Activated naive CD8-positive, alpha-beta T cell treated with anti-CD3 and anti-CD28 coated beads, Interleukin-2, amount 50 U/mL, for 16 hours (primary cell): ENCODE measurements at regions not wholly inside any gene's neighbourhood (a gene's known extent, or its start where the extent isn't known, plus 50 kb on each side); places are given as distances from the start of the nearest gene placed in this dataset.
"Not testable (repeated sequence)": the region's sequence is repeated elsewhere in the genome, so short reads cannot be mapped to it uniquely, and the experiment has no call there.

ENCODE experiments used
- DNase-seq: peaks from one replicate; pipeline ENCODE4 v3.0.0-alpha.2; 2020; ENCODE audit warnings: low read depth, low spot score

DNA sequence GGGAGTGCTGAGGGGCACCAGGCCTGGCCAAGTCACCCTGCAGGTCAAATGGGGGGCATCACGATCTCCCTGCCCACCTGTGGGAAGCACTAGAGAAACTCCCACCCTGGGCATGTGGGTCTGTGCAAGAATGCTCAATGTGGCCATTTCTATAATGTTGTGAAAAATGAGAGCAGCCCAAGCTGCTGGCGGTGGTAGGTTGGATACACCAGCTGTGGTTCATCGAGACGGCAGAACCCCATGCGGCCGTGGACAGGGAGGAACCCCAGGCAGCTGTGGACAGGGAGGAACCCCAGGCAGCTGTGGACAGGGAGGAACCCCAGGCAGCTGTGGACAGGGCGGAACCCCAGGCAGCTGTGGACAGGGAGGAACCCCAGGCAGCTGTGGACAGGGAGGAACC is 129.1 kb downstream of the BRD1 start:
- not testable (repeated sequence) for DNase-seq

DNA sequence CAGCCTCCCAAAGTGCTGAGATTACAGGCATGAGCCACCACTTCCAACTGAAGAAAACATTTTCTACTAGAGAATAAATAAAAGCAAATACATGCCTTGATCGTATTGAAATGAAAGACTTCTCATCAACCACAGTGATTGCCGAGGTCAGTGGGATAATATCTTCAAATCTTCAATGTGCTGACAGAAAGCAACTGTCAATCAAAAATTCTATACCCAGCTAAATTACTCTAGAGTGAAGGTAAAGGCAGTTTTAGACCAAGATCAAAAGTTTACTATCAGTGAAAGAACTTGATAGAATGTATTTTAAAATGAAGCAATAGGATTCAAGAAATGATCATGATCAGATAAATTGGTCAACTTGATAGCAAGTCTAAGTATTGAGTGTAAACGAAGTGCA is 130.6 kb downstream of the BRD1 start:
- no peak for DNase-seq

DNA sequence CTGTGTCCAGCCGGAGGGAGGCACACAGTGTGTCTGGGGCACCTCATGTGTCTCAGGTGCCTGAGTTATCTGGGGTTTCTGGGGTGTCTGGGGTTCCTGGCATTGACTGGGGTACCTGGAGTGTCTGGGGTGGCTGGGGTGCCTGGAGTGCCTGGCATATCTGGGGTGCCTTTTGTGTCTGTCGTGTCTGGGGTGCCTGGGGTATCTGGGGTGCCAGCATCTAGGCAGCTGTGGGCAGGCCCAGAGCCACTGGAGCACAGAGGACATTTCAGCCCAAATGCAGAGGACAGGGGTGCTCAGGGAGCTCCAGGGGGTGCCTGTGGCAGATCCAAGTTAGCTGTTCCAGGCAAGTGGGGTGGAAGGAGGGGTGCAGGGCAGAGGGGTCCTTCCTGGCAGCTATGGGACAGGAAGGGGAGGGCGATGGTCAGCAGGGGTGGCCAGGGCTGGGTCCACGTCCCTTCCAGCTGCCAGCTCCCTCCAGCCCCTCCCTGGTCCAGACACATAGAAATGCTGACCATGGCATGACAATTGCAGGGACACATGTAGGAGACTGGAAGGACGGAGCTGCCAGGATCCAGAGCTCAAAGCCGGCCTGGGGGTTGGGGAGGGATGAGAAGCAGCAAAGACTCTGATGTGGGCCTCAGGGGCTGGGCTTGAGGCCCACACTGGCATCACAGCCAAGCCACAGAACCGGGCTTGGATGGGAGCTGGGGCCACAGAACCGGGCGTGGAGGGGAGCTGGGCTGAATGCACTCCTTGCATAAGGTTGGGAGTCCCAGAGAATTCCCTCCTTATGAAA is 133.0 kb downstream of the BRD1 start:
- DNase-seq, result no peak

DNA sequence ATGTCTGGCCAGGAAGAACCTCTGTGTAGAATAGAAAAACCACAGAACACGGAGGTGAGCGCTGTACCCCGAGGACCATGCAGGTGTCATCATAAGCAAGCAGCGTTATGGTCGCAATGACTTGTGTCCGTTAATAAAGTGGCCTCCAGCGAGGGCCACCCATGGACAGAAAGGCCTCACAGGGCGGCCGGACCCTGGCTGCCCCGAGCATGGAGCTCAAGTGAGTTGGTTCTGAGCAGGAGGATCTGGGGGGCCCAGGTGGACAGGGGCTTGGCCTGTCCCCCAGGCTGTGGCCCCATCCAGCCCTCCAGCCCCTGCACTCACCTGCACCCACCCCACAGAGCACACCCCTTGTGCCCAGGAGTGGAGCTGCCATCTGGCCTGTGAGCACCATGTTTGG is 133.8 kb downstream of the BRD1 start:
- DNase-seq, result no peak

DNA sequence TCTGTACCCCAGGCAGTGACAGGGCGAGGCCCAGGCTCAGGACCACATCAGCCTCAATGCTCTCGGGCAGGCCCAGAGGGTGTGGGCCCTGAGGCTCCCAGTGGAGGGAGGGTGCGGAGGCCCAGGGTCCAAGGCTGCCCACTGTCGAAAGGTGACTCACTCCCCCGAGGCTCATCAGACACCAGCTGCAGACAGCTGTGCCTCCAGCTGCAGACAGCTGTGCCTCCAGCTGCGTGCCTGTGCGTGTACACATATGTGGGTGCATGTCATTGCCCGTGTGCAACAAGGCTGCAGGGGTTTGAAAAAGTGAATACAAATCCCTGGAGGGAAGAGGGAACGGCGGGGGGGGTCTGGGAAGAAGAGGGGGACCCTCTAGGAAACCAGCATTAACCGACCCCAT is 134.3 kb downstream of the BRD1 start:
- no peak for DNase-seq

DNA sequence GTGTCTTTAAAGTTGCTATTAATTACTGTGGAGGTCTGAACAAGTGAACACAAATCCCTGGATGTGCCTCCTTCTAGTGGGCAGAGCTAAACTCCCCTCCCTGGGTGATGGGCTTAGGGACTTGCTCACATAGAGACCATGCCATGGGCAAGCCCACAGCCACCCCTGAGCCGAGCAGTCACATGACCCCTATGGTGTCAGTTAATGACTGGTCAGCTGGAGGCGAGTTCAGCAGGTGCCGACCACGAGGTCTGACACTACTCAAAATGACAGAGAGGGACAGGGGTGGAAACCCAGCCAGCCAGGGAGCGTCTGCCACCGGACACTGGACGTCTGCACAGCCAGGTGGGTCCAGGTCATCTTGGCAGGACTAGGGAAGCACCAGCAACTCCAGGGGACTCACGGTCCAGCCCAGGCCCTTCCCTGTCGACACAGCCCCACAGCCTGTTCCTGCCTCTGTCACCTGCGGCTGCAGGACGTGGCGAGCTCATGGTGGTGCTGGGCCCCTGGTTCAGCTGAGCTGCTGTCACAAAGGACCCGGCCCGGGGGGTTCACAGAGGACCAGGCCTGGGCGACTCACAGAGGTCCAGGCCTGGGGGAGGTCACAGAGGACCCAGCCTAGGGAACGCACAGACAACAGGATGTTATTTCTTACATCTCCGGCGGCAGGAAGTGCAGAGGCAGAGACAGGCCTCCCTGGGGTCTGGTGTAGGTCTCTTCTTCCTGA is 135.0 kb downstream of the BRD1 start:
- no peak for DNase-seq

DNA sequence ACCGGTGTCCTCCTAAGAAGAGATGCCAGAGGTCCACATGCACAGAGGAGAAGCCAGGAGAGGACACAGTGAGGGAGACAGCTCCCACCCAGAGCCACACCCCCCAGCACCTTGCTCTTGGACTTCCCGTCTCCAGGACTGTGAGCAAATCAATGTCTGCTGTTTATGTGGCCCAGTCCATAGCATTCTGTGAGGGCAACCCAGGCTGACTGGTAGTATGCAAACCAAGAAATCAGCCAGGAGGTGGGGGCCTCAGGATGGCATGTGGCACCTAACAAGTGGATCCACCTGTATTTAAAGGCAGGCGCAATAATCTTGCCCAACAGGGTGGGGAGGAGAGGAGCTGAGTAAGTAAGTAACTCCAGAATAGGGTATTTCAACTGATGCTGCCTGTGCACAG is 136.4 kb downstream of the BRD1 start:
- DNase-seq, result no peak

DNA sequence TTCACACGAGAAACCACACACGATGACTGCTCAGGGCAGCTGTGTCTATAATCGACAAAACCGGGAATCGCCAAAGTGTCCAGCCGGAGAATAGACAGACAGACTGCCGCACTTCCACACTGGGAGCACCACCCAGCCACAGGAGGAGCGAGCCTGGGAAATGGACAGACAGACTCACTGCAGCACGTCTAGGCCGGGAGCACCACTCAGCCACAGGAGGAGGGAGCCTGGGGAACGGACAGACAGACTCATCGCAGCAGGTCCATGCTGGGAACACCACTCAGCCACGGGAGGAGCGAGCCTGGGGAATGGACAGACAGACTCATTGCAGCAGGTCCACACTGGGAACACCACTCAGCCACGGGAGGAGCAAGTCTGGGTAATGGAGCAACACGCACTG is 137.2 kb downstream of the BRD1 start:
- no peak for DNase-seq

DNA sequence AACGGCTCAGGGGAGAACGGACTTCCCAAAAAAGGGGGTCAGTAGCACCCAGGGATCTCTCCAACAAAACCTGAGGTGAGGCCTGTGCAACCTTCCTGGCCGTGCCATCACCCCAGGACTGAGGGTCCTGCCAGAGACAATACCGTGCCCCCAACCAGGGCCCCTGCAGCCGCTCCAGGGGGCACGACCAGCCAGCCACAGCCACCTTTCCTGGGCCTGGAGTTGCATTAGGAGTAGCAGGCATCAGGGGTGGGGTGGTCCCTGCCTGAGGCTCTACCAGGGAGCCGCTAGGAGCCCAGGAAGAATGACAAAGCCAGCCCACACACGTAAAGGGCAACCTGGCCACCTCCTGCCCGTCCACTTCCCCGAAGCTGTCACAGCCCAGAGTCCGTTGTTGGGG is 137.8 kb downstream of the BRD1 start:
- DNase-seq, result no peak

DNA sequence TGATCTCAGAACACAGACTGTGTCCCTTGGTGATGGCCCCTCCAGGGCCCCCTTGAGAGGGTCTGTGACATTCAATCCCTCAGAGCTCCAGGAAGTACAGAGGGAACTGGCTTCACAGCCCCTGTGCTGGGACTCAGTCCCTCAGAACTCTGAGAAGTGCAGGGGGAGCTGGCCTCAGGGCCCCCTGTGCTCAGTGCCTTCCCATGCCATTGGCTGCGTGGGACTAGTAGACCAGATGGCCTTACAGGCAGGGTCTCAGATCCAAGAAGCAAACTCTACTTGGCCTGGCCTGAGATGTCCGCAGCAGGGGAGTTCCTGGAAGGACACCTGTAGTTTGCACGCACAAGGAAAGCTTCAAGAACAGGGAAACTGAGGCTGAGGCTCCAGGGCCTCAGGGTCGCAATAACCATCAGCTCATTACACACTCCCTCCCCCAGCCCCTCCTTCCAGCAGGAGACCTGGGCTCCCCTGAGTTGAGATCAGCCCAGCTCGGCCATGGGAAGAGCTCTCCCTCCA is 138.4 kb downstream of the BRD1 start:
- DNase-seq, result no peak

DNA sequence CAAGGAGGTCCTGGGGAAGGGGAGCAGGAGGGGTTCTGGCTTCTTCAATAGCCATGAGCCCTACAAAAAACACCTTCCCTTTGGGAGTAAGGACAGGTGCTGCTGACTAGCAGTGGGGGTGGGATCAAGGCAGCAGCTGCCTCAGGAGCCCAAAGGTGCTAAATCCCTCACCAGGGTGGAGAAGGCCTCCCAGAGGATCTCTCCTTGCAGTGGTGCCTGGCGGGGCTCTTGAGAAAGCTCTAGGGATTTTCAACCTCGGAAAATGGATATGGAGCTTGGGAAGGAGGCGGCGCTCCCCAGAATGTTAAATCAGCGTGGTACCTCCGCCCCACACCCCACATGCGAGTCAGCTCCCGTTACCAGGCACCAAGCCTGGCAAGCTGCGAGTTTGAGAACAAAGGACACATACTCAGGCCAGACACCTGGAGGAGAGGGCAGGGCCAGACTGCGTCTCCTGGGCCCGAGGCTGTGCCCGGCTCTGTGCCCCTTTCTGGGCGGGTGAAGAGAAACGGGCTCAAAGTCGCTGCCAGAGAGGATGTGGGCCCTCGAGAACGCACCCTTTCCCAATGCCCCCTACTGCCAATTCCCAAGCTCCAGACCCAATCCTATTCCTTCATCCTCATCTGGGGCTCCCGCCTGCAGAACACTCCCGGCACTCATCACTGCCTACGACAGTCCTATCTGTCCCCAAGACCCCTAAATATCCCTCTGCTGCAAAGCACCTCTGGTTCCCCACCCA is 139.0 kb downstream of the BRD1 start:
- DNase-seq, result no peak

DNA sequence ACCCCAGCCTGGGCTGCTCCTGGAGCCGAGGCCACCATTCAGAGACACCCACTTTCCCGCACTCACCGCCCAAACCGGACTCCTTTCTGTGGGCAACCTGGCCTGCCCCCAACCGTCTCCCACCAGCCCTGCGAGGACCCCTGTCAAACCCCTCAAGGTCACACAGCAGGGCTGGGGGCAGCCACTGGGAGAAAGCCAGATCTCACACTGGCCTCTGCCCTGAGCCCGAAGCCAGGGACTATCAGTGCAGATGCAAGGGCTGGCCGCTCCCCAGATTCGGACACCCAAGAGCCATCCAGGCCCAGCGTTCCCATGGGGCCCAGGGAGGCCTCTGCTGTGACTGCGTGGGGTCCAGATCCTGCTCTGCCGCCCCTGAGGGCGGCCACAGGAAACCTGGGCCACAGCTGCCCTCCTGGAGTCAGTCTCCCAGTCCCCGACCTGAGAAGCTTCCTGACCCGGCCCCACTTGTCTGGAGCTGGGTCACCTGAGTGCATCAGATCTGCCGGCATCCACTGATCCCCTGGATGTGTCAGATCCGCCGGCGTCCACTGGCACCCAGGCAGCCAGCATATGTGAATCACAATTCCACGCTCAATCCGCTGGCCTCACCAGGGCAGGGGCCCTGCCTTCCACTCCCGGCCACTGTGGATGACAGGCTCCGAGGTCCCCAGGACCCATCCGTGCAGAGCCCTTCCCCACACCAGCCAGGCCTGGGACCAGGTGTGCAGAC is 139.7 kb downstream of the BRD1 start:
- DNase-seq, result no peak

DNA sequence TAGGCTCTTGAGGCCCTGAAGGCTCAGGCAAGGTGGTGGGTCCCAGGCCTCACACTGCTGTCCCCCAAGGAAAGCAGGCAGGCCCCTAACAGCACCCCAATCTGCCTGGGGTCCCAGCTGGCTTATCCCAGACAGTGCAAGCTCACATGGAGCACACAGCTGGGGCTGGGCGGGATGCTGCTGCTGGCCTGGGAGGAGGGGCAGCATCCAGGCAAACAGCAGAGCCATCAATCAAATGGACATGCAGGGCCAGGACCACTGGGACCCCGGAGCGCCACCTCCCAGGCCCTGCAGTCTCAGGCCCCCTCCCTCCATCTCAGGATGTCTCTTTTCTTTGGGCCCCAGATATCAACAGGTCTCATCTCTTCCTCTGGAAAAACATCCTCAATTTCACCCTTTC is 140.3 kb downstream of the BRD1 start:
- no peak for DNase-seq

DNA sequence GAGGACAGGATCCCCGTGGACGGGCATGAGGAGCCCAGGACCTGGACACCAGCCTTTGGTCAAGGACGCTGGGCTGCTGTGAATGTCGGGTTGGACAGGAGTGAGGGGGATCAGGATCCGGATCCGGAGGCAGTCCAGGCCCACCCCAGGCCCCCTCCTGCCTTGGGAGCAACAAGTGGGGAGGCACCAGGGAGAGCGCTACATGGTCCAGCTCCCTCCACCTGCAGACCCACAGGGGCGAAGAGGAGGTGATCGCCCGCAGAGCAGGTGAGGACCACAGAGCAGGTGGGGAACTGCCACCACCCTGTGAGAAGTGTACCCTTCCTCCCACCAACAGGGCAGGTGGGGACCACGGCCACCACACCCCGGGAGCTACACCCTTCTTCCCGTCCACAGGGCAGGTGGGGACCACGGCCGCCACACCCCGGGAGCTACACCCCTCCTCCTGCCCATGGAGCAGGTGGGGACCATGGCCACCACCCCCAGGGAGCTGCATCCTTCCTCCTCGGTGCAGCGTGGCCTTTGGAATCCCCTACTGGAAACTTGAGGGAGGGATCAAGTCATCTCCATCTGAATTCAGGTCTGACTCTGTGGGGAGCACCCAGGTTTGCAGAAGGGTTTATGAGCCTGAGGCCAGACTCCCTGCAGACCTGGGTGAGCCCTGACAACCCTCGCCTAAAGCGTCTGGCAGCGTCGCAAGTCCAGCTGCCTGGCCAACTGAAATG is 141.0 kb downstream of the BRD1 start:
- DNase-seq, result no peak

DNA sequence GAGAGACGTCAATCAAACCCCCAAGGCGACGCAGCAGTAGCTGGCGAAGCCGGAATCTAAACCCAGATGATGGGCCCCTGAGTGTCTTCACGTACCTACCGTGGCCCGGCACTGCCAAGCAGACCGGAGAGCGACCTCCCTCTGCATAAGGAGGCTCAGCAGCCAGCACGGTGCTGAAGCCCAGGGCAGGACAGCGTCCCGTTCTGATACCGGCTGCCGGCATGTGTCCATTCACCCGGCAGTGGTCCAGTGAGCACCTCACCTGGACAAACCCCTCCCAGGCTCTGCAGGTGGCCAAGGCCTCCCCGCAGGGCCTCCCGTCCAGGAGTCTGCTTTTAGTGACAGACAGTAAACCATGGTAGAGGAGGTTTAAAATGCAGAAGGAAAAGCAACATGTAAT is 142.0 kb downstream of the BRD1 start:
- DNase-seq, result no peak

DNA sequence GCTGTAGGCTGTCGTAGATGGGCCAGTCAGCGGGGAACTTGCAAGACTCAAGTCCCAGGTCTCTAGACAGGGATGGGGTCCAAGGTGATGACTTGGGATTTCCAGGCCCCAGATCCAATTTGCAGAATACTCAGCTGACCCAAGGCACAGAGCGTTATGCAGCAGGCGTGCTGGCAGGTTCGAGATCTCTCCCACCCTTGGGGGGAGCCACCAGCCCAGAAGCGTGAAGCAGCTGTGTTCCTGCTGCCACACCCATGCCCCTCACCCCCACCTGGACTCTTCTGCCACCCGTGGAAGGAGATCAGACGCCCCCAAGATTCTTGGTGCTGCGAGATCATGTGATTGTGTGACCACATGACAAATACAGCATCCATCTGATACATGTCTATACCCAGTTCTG is 142.6 kb downstream of the BRD1 start:
- DNase-seq, result no peak

DNA sequence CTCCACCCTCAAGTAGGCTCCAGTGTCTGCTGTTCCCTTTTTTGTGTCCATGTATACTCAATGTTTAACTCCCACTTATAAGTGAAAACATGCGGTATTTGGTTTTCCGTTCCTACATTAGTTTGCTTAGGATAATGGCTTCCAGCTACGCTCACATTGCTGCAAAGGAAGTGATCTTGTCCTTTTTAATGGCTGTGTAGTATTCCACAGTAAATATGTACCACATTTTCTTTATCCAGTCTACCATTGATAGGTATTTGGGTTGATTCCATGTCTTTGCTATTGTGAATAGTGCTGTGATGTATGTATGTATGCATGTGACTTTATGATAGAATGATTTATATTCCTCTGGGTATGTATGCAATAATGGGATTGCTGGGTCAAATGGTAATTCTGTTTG is 144.6 kb downstream of the BRD1 start:
- DNase-seq, result no peak

DNA sequence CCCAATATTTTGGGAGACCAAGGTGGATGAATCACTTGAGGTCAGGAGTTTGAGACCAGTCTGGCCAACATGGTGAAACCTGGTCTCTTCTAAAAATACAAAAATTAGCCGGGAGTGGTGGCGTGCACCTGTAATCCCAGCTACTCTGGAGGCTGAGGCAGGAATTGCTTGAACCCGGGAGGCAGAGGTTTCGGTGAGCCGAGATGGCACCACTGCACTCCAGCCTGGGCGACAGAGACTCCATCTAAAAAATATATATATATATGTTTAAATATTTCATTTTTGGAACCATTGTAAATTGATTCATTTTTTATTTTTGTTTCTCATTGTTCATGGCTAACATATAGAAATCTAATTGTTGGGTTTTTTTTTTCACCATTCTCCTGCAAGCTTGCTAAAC is 146.9 kb downstream of the BRD1 start:
- not testable (repeated sequence) for DNase-seq

DNA sequence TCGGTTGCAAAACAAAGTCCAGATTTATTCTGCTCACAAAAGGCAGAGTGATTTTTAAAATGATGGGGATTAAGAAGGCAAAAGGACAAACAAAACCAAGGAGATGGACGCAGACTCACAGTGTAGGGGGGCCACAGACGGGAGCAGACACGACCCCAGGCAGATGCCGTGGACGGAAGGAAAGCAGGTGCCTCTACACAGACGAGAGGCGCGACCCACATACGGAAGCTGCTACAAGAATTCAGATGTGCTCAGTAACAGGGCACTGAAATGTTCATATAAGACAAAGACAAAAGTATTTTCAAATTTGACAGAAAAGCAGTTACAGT is 148.9 kb downstream of the BRD1 start:
- no peak for DNase-seq

DNA sequence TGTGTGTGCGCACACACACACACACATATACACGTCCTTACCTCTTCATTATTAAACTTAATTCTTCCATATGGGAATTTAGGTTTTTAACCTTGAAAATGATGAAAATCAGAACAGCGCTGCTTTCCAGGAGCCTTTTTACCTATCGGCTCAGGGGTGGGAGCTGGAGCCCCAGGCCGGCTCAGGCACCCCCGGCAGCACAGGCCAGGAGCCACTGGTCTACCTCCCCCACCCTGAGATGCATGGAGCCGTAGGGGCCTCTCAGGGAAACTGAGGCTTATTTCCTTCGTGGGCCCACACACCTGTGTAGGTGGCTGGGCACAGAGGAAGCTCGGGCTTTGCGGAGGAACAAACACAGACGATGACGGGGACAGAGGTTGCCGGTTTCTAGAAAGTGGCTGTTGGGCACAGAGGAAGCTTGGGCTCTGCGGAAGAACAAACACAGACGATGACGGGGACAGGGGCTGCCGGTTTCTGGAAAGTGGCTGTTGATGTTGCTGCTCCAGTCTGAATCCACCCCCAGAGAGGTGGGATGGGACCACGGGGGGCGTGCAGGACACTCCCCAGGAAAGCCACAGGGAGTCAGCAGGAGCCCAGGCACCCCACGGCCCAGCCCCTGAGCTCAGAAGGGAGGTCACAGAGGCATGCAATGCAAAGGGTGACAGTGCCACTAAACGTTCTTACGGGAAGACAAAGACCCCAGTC is 149.4 kb downstream of the BRD1 start:
- DNase-seq, result no peak

DNA sequence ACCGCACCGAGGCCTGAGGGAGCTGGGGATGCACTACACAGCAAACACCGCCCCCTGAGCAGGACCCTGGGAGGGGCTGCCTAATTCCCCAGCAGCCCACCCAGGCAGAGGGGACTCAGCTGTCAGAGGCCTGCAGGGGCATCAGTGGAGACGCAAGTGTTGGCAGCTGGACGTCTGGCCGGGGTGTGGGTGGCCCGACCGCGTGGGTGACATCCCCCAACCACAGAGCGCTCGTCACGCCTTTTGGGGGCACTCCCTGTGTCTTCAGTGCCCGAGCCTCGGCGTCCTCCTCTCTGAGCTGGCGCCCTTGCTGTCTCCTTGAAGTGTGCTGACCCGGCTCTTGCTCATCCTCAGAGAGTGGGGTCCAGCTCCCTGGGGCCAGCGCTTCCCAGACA is 150.2 kb downstream of the BRD1 start:
- no peak for DNase-seq
